Urinary bladder (tissue), 4 donors: ENCODE measurements at regions not wholly inside any gene's neighbourhood (a gene's known extent, or its start where the extent isn't known, plus 50 kb on each side); places are given as distances from the start of the nearest gene placed in this dataset. TPM values are rescaled to one million over a fixed set of nuclear protein-coding genes. Genes with fewer than 3 reads are reported as not detected.

Source experiments
- DNase-seq: peaks from one replicate; pipeline ENCODE4 v3.0.0-alpha.2; 2015; ENCODE audit errors: extremely low spot score
- H3K27ac ChIP-seq: one replicate; pipeline ENCODE4 v1.5.1; 2013; ENCODE audit warnings: low read depth, mild to moderate bottlenecking, moderate library complexity
- H3K36me3 ChIP-seq: one replicate; pipeline ENCODE4 v1.6.1; 2013; ENCODE audit warnings: mild to moderate bottlenecking, moderate library complexity; ENCODE audit not compliant: insufficient read depth
- H3K4me1 ChIP-seq: one replicate; pipeline ENCODE4 v1.6.1; 2013; ENCODE audit warnings: mild to moderate bottlenecking, moderate library complexity; ENCODE audit not compliant: insufficient read depth
- H3K4me3 ChIP-seq: one replicate; pipeline ENCODE4 v1.5.1; 2013; ENCODE audit warnings: low read depth, low read length
- WGBS: extraction: QIAGEN DNeasy Blood & Tissue Kit; methylation state at CpG from one replicate; pipeline ENCODE4 v1.1.7; 2013; 5-methylcytosine and 5-hydroxymethylcytosine counted together
- small RNA-seq: library from RNA; depleted of rRNA; stranded (forward); fragments of <200 nt; gene quantifications from one replicate; pipeline ENCODE3, GENCODE V24; 2014
- donor health status: healthy with polysubstance abuse.
- donor health status: healthy.

- Histone ChIP-seq H3K4me3 (no peak overlapping the region), H3K4me1 (no peaks in the 10 kb centered on the region), H3K36me3 (no peaks in the 10 kb centered on the region), H3K27ac (no peak overlapping the region)
- 88% methylated on average over 5 of the region's 5 CpGs for WGBS
- no peak for DNase-seq
Measured at GRCh38 chr15:47661661-47662180, 55.6 kb upstream of the SEMA6D start.

- no peaks in the 10 kb centered on the region for H3K4me1 ChIP-seq
- 43% methylated on average over 2 of the region's 2 CpGs for WGBS
- DNase-seq: no peak
- H3K36me3 ChIP-seq: no peaks in the 10 kb centered on the region
- H3K4me3 ChIP-seq: no peak overlapping the region
- H3K27ac ChIP-seq: no peak overlapping the region
Measured at GRCh38 chr15:47663101-47663500, 54.2 kb upstream of the SEMA6D start.

Small RNA genes in the stretch of these regions (small RNA-seq; reads per million reads assigned to genes)
- not detected for gene MTND5P40
- gene RF01182: not detected
- not detected for gene RN7SKP139
- not detected for gene RNU6-1014P
